Stimulated activated CD8-positive, alpha-beta memory T cell treated with anti-CD3 and anti-CD28 coated beads, Interleukin-12 subunit alpha, Interleukin-12 subunit beta, amount 100 ng/mL, for 4 hours (primary cell): ENCODE measurements at regions not wholly inside any gene's neighbourhood (a gene's known extent, or its start where the extent isn't known, plus 50 kb on each side); places are given as distances from the start of the nearest gene placed in this dataset.

ENCODE experiments used
- DNase-seq: peaks from one replicate; pipeline ENCODE4 v3.0.0-alpha.2; 2020; ENCODE audit warnings: low read depth

DNA sequence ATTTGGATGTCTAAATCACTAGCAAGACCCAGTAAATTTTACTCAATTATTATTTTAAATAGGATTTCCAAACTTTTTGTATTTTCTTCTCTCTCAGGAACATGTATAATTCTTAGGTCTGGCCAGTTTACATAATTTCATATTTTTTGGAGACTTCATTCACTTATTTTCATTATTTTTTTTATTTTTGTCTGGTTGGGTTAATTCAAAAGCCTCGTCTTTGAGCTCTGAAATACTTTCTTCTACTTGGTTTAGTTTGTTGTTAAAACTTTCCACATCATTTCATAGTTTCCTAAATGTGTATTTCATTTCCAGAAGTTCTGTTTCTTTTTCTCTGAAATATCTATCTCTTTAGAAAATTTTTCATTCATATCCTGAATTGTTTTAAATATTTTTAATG lies 322.9 kb upstream of the SPRY2 start:
- no peak for DNase-seq

GRCh38 chr13:80658705-80659104 lies 317.8 kb upstream of the SPRY2 start:
- DNase-seq: no peak

GRCh38 chr13:80656512-80656904 lies 315.6 kb upstream of the SPRY2 start:
- no peak for DNase-seq

GRCh38 chr13:80655778-80656511 lies 315.0 kb upstream of the SPRY2 start:
- DNase-seq: no peak

GRCh38 chr13:80654638-80655249 lies 313.8 kb upstream of the SPRY2 start:
- no peak for DNase-seq

GRCh38 chr13:80649274-80649673 lies 308.3 kb upstream of the SPRY2 start:
- no peak for DNase-seq

- no peak for DNase-seq
These were observed 301.7 kb upstream of the SPRY2 start for GRCh38 chr13:80642641-80643040.

GRCh38 chr13:80633251-80633650 lies 292.3 kb upstream of the SPRY2 start:
- no peak for DNase-seq

GRCh38 chr13:80630685-80631121 lies 289.8 kb upstream of the SPRY2 start:
- DNase-seq: no peak

DNA sequence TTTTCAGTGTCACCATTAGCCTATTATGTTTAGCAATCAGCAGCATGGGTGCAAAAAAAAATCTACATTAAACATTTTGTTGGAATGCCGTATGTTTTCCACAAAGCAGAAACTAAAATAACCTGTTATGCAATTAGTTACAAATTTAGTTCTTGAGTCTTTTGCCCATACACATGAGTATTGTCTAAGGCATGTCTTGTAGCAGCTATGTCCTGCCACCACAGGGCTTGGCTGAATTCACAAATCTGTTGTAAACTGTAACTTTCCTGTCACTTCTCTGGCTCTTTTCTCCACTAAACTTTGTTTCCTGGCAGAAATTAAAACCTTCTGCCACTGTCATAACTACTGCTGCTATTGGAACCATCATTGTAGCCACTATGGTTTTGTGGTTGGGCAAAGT lies 277.9 kb upstream of the SPRY2 start:
- DNase-seq: no peak

- no peak for DNase-seq
These were observed 271.9 kb upstream of the SPRY2 start for GRCh38 chr13:80612804-80613203.

GRCh38 chr13:80611310-80611709 lies 270.4 kb upstream of the SPRY2 start:
- no peak for DNase-seq

DNA sequence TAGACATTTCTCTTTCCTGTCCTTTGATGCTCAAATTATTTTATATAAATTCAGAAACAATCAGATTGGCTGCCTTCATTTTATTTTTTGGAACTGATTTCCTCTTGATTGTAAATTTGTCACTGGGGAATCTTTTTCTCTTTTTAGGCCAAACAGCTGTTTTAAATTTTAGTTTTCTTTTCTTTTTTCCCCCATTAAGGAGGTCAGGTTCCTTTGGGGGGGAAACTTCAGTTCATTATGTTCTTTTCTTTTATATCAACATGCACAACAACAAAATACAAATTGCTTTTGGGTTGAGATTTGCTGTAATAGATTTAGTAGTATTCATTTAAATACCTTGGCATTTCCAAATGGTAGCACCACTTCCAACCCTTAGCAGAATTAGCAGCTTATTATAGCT lies 264.8 kb upstream of the SPRY2 start:
- DNase-seq: no peak

- no peak for DNase-seq
These were observed 264.1 kb upstream of the SPRY2 start for GRCh38 chr13:80605011-80605410.

- no peak for DNase-seq
These were observed 263.2 kb upstream of the SPRY2 start for GRCh38 chr13:80604098-80604497.

DNA sequence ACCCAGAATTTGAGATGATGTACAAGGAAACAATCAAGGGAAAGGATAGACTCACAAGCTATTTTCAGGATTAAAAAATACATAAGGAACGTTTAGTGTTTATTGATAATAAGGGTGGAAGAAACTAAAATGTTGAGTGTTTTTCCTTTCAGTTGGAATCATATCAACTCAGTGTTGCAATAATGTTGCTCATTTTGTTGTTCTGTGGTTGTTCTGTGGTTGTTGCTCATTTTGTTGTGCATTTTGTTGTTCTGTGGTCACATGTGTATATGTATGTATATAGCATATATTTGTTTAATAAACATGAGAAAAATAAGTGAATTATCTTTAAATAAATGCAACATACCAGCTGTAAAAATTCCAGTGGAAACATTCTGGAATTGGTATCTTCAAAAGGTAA lies 262.4 kb upstream of the SPRY2 start:
- DNase-seq: no peak

GRCh38 chr13:80599765-80600164 lies 258.8 kb upstream of the SPRY2 start:
- DNase-seq: no peak

GRCh38 chr13:80598189-80598588 lies 257.3 kb upstream of the SPRY2 start:
- DNase-seq: no peak

GRCh38 chr13:80591976-80592740 lies 251.2 kb upstream of the SPRY2 start:
- DNase-seq: no peak

- no peak for DNase-seq
These were observed 249.6 kb upstream of the SPRY2 start for GRCh38 chr13:80590551-80590950.

- no peak for DNase-seq
These were observed 245.4 kb upstream of the SPRY2 start for GRCh38 chr13:80586356-80586755.

DNA sequence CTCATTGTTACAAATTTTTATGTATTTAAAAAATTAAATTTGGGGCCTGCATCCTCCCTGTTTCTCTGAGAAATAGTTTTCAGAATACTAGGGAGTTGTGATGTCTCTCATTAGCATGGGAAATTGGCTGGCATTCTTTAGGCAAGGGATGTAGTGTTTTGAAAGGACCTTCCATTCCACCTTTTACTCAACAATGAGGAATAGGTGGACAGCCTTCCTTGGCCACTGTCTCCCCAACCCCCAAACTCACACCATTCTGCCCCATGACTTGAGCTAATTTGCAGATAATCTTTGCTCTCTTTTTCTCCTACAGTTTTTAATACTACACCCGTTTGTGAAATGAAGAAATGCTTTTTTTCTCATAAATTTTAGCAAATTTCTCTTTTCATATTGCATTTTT lies 244.6 kb upstream of the SPRY2 start:
- no peak for DNase-seq

- no peak for DNase-seq
These were observed 243.9 kb upstream of the SPRY2 start for GRCh38 chr13:80584785-80585184.
